AG04449 (cell line): ENCODE measurements at regions not wholly inside any gene's neighbourhood (a gene's known extent, or its start where the extent isn't known, plus 50 kb on each side); places are given as distances from the start of the nearest gene placed in this dataset.

Experiments
- CTCF ChIA-PET: fragments of 350-600 bp; formaldehyde crosslinking; extraction: SDS; loops from one replicate; lab custom pipeline; 2021; ENCODE audit warnings: antibody characterized with exemption; lab: Yijun Ruan, JAX
- POLR2A ChIA-PET: fragments of 400-600, 350-600 bp; formaldehyde crosslinking; extraction: SDS; loops from one replicate; lab custom pipeline; 2020; ENCODE audit warnings: antibody characterized with exemption, inconsistent platforms; lab: Yijun Ruan, JAX
- DNase-seq: peaks from one replicate; pipeline ENCODE4 v3.0.0-alpha.2; 2010; ENCODE audit warnings: low read depth, low spot score
- H3K4me3 ChIP-seq: 2 replicates; pipeline ENCODE4 v1.5.1; 2011; ENCODE audit warnings: low read depth, mild to moderate bottlenecking, control low read depth, low read length
- CTCF ChIP-seq: IDR thresholded peaks from one replicate; pipeline ENCODE4 v1.5.1; 2011; ENCODE audit warnings: mild to moderate bottlenecking, moderate library complexity, low read length, control low read depth, inconsistent platforms; ENCODE audit not compliant: insufficient read depth; ENCODE audit errors: missing control alignments

DNA sequence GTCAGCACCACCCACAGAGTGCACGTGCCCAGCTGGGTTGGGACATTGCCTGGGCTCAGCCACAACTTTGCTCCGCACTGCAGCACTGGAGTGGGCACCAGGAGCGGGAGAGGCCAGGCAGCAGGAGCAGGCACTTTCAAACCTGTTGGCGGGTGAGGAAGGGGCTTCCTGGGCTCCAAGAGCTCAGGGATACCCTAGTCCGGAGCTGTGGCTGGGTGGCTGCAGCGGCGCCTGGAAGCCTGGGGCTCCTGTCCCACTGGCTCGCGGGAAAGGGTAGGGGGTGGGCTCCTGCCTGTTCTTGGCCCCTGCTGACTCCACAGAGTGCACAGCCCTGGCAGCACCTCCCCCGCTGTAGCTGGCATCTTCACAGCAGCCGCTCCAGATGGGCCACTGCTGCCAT lies 417.6 kb upstream of the RGMA start:
- no peak overlapping the region for H3K4me3 ChIP-seq
- ChIA-PET CTCF (no interaction called here), POLR2A (no interaction called here)
- TF ChIP-seq CTCF = no peak
- DNase-seq = no peak

- POLR2A ChIA-PET = no interaction called here
- CTCF ChIA-PET = no interaction called here
- TF ChIP-seq CTCF = no peak
- DNase-seq = no peak
- H3K4me3 ChIP-seq = no peak overlapping the region
Observed at GRCh38 chr15:93505506-93505905, 416.5 kb upstream of the RGMA start.

- CTCF ChIA-PET = no interaction called here
- TF ChIP-seq CTCF = no peak
- POLR2A ChIA-PET = no interaction called here
- H3K4me3 ChIP-seq = no peak overlapping the region
- DNase-seq = no peak
Observed at GRCh38 chr15:93501946-93502345, 412.9 kb upstream of the RGMA start.

GRCh38 chr15:93500155-93500554 lies 411.1 kb upstream of the RGMA start:
- ChIA-PET CTCF (no interaction called here), POLR2A (no interaction called here)
- no peak for DNase-seq

GRCh38 chr15:93497291-93497690 lies 408.3 kb upstream of the RGMA start:
- CTCF ChIA-PET = no interaction called here
- no peak overlapping the region for H3K4me3 ChIP-seq
- TF ChIP-seq CTCF = no peak
- POLR2A ChIA-PET = no interaction called here
- DNase-seq = no peak

More at GRCh38 chr15:93500155-93500554, 411.1 kb upstream of the RGMA start:
- H3K4me3 ChIP-seq = no peak overlapping the region
- TF ChIP-seq CTCF = no peak

DNA sequence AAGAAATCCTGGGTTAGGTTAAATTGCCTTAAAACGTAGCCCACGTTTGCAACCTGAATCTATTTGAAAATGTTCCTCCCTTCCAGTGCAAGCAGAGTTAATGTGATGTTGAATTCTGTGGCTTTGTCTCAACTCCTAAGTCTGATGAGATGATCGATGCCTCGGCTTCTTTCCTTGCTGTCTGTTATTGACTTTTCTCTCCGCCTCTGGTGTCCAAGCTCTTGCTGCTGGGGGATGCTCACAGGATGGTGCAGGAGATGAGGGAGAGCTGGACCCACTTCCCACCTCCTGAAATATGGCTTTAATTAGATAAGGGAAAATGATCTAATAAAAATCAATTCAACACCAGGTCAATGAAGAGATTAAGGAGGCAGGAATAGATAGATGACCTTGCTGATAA lies 407.9 kb upstream of the RGMA start:
- no peak for DNase-seq
- ChIA-PET CTCF (no interaction called here), POLR2A (no interaction called here)
- no peak overlapping the region for H3K4me3 ChIP-seq
- no peak for TF ChIP-seq CTCF
